VCaP (cell line): ENCODE measurements at regions not wholly inside any gene's neighbourhood (a gene's known extent, or its start where the extent isn't known, plus 50 kb on each side); places are given as distances from the start of the nearest gene placed in this dataset.

Experiments
- H3K27ac ChIP-seq: fragments of 450-650 bp; 2 replicates; pipeline ENCODE4 v1.5.1; 2017
- TF ChIP-seq, protein P1 (sequence below): fragments of 450-650 bp; conservative IDR thresholded peaks from 2 replicates; pipeline ENCODE4 v1.5.1; 2017; ENCODE audit warnings: mild to moderate bottlenecking, moderate library complexity

DNA sequence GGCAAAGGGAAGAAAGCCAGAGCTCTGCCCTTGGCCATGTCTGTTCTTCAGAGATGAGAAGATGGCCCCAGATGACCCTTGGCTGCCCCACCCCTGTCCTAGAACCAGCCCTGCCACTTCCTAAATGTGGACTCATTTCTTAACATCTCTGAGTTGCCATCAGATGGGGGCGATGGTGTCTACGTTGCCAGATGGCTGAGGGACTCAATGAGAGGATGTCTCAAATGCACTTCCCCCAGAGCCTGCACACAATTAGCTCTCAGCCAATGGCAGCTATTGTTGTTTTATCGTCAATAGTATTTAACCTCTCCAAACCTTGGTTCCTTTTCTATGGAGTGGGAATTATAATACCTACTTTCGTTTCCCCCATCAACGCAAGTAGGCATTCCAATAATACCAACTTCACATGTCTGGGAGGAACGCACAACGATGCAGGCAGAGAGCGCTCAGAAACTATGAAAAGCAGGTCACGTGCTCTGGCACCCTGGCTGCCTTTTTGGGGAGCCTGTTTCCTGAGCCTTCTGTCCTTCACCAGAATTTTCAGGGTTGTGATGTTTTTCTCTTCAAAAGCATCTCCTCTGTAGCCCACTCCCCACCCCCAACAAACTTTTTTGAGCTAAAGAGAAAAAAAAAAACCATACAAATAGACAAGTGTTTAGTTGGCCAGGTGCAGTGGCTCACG, 100.3 kb downstream of the MCFD2 start:
- H3K27ac ChIP-seq: no peak overlapping the region
- TF ChIP-seq, protein P1, sequence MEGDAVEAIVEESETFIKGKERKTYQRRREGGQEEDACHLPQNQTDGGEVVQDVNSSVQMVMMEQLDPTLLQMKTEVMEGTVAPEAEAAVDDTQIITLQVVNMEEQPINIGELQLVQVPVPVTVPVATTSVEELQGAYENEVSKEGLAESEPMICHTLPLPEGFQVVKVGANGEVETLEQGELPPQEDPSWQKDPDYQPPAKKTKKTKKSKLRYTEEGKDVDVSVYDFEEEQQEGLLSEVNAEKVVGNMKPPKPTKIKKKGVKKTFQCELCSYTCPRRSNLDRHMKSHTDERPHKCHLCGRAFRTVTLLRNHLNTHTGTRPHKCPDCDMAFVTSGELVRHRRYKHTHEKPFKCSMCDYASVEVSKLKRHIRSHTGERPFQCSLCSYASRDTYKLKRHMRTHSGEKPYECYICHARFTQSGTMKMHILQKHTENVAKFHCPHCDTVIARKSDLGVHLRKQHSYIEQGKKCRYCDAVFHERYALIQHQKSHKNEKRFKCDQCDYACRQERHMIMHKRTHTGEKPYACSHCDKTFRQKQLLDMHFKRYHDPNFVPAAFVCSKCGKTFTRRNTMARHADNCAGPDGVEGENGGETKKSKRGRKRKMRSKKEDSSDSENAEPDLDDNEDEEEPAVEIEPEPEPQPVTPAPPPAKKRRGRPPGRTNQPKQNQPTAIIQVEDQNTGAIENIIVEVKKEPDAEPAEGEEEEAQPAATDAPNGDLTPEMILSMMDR: no peak

- TF ChIP-seq, protein P1: no peak
These were observed 101.2 kb downstream of the MCFD2 start for GRCh38 chr2:46814160-46814961.

GRCh38 chr2:46813680-46814079, 101.9 kb downstream of the MCFD2 start:
- TF ChIP-seq, protein P1: no peak

More at GRCh38 chr2:46814160-46814961, 101.2 kb downstream of the MCFD2 start:
- no peak overlapping the region for H3K27ac ChIP-seq

GRCh38 chr2:46813020-46813415, 102.6 kb downstream of the MCFD2 start:
- TF ChIP-seq, protein P1: no peak

More at GRCh38 chr2:46813680-46814079, 101.9 kb downstream of the MCFD2 start:
- no peak overlapping the region for H3K27ac ChIP-seq

More at GRCh38 chr2:46813020-46813415, 102.6 kb downstream of the MCFD2 start:
- H3K27ac ChIP-seq: peak overlapping the region; percentile 70
